Neural cell (in vitro differentiated cells): ENCODE measurements at regions not wholly inside any gene's neighbourhood (a gene's known extent, or its start where the extent isn't known, plus 50 kb on each side); places are given as distances from the start of the nearest gene placed in this dataset.

Experiments used
- H2AFZ ChIP-seq: fragments of 200-600, 300-800 bp; sonication (generic), shearing (Covaris generic); 2 replicates; pipeline ENCODE4 v1.6.0; 2014; ENCODE audit warnings: low read depth, mild to moderate bottlenecking, antibody characterized with exemption, low read length, moderate library complexity
- H3F3A ChIP-seq: fragments of 200-600 bp; shearing (Covaris generic); 2 replicates; pipeline ENCODE4 v1.6.1; 2016; ENCODE audit warnings: mild to moderate bottlenecking, moderate library complexity, mixed read lengths, antibody characterized with exemption, low read length; ENCODE audit not compliant: insufficient read depth, poor library complexity, severe bottlenecking
- H3K27ac ChIP-seq: fragments of 200-600, 300-800 bp; sonication (generic), shearing (Covaris generic); 2 replicates; pipeline ENCODE4 v1.5.1; 2014; ENCODE audit warnings: mild to moderate bottlenecking, low read length, moderate library complexity
- H3K27me3 ChIP-seq: fragments of 300-800, 200-600 bp; sonication (generic), shearing (Covaris generic); 2 replicates; pipeline ENCODE4 v1.6.0; 2014; ENCODE audit warnings: mild to moderate bottlenecking, low read depth, low read length, moderate library complexity; ENCODE audit not compliant: insufficient read depth
- H3K36me3 ChIP-seq: fragments of 300-800, 200-600 bp; sonication (generic), shearing (Covaris generic); 2 replicates; pipeline ENCODE4 v1.5.1; 2014; ENCODE audit warnings: mild to moderate bottlenecking, antibody characterized with exemption, low read length, moderate library complexity; ENCODE audit not compliant: insufficient read depth
- H3K4me2 ChIP-seq: fragments of 300-800, 200-600 bp; sonication (generic), shearing (Covaris generic); 2 replicates; pipeline ENCODE4 v1.6.0; 2014; ENCODE audit warnings: mild to moderate bottlenecking, low read length
- H3K4me3 ChIP-seq: fragments of 300-800, 200-600 bp; sonication (generic), shearing (Covaris generic); 2 replicates; pipeline ENCODE4 v1.5.1; 2014; ENCODE audit warnings: mild to moderate bottlenecking, low read length, moderate library complexity
- H3K79me2 ChIP-seq: fragments of 200-600 bp; shearing (Covaris generic); replicated peaks from 2 replicates; pipeline ENCODE4 v1.6.0; 2014; ENCODE audit warnings: mild to moderate bottlenecking, low read length, moderate library complexity; ENCODE audit not compliant: insufficient read depth
- H3K9ac ChIP-seq: fragments of 300-800, 200-600 bp; sonication (generic), shearing (Covaris generic); 2 replicates; pipeline ENCODE4 v1.6.1; 2016; ENCODE audit warnings: mild to moderate bottlenecking, low read length, mixed read lengths
- H3K9me2 ChIP-seq: fragments of 200-600 bp; shearing (Covaris generic); 2 replicates; pipeline ENCODE4 v1.6.1; 2016; ENCODE audit warnings: mild to moderate bottlenecking, low read length, mixed read lengths; ENCODE audit not compliant: insufficient read depth
- H3K9me3 ChIP-seq: fragments of 200-600, 300-800 bp; sonication (generic), shearing (Covaris generic); 2 replicates; pipeline ENCODE4 v1.6.1; 2016; ENCODE audit warnings: mild to moderate bottlenecking, mixed run types, low read length, moderate library complexity, mixed read lengths
- H4K20me1 ChIP-seq: fragments of 200-600 bp; shearing (Covaris generic); 2 replicates; pipeline ENCODE4 v1.6.1; 2016; ENCODE audit warnings: mild to moderate bottlenecking, mixed run types; ENCODE audit not compliant: insufficient read depth
- CTCF ChIP-seq: fragments of 450-650 bp; IDR thresholded peaks from 2 replicates; pipeline ENCODE4 v1.5.1; 2014; ENCODE audit warnings: antibody characterized with exemption, mild to moderate bottlenecking, moderate library complexity; ENCODE audit not compliant: poor library complexity, severe bottlenecking
- EP300 ChIP-seq: fragments of 450-650 bp; conservative IDR thresholded peaks from 2 replicates; pipeline ENCODE4 v1.6.1; 2014; ENCODE audit warnings: antibody characterized with exemption, mild to moderate bottlenecking, moderate library complexity; ENCODE audit not compliant: poor library complexity, severe bottlenecking
- EZH2 ChIP-seq: fragments of 200-600, 300-800 bp; shearing (Covaris generic), sonication (generic); IDR thresholded peaks from 2 replicates; pipeline ENCODE4 v1.6.1; 2014; ENCODE audit warnings: antibody characterized with exemption, low read length, borderline replicate concordance, mild to moderate bottlenecking; ENCODE audit not compliant: insufficient read depth, poor library complexity, severe bottlenecking
- MXI1 ChIP-seq: fragments of 450-650 bp; conservative IDR thresholded peaks from 2 replicates; pipeline ENCODE4 v1.6.1; 2014; ENCODE audit warnings: antibody characterized with exemption, mild to moderate bottlenecking; ENCODE audit not compliant: poor library complexity, severe bottlenecking
- POLR2AphosphoS5 ChIP-seq: IDR thresholded peaks from 2 replicates; pipeline ENCODE4 v1.6.1; 2012
- RAD21 ChIP-seq: fragments of 450-650 bp; conservative IDR thresholded peaks from 2 replicates; pipeline ENCODE4 v1.6.1; 2014; ENCODE audit warnings: antibody characterized with exemption, mild to moderate bottlenecking, moderate library complexity
- REST ChIP-seq: IDR thresholded peaks from 2 replicates; pipeline ENCODE4 v1.6.1; 2012; ENCODE audit warnings: borderline replicate concordance
- SMC3 ChIP-seq: fragments of 450-650 bp; conservative IDR thresholded peaks from 2 replicates; pipeline ENCODE4 v1.6.1; 2014; ENCODE audit warnings: antibody characterized with exemption, mild to moderate bottlenecking, moderate library complexity; ENCODE audit not compliant: poor library complexity
- TAF1 ChIP-seq: IDR thresholded peaks from 2 replicates; pipeline ENCODE4 v1.6.1; 2012; ENCODE audit warnings: low read depth

- TF ChIP-seq REST (no peak), EP300 (peak; percentile 68), POLR2AphosphoS5 (peak; percentile 34), TAF1 (no peak)
- H3F3A ChIP-seq, result no peaks in the 10 kb centered on the region
- H3K4me3 ChIP-seq, result no peak overlapping the region
- H2AFZ ChIP-seq, result no peak overlapping the region
- no peaks in the 10 kb centered on the region for H3K9me2 ChIP-seq
- no peak overlapping the region for H3K9ac ChIP-seq
- H3K27ac ChIP-seq, result no peak overlapping the region
- no peaks in the 10 kb centered on the region for H3K27me3 ChIP-seq
- no peaks in the 10 kb centered on the region for H4K20me1 ChIP-seq
- no peaks in the 10 kb centered on the region for H3K79me2 ChIP-seq
- no peaks in the 10 kb centered on the region for H3K9me3 ChIP-seq
- H3K4me2 ChIP-seq, result no peak overlapping the region
- H3K36me3 ChIP-seq, result no peaks in the 10 kb centered on the region
These were observed 162.8 kb upstream of the SLITRK3 start for GRCh38 chr3:165359005-165359404.

GRCh38 chr3:165355316-165355715 lies 159.1 kb upstream of the SLITRK3 start:
- H3K27ac ChIP-seq, result no peak overlapping the region
- TF ChIP-seq CTCF (no peak), EP300 (no peak), RAD21 (no peak), EZH2 (no peak), MXI1 (no peak), REST (no peak), POLR2AphosphoS5 (no peak), TAF1 (no peak), SMC3 (no peak)
- no peaks in the 10 kb centered on the region for H4K20me1 ChIP-seq
- no peaks in the 10 kb centered on the region for H3K36me3 ChIP-seq
- no peaks in the 10 kb centered on the region for H3K27me3 ChIP-seq
- no peaks in the 10 kb centered on the region for H3K9me2 ChIP-seq
- no peak overlapping the region for H3K4me3 ChIP-seq
- H3K9ac ChIP-seq, result no peak overlapping the region
- no peak overlapping the region for H3K4me2 ChIP-seq
- no peaks in the 10 kb centered on the region for H3K9me3 ChIP-seq
- H3K79me2 ChIP-seq, result no peaks in the 10 kb centered on the region
- H3F3A ChIP-seq, result no peaks in the 10 kb centered on the region
- no peak overlapping the region for H2AFZ ChIP-seq
